ENCODE measurements at regions not wholly inside any gene's neighbourhood (a gene's known extent, or its start where the extent isn't known, plus 50 kb on each side); places are given as distances from the start of the nearest gene placed in this dataset.

GRCh38 chr16:85209526-85210121 is 97.4 kb upstream of the CIBAR2 start:
- Histone ChIP-seq H3K36me3 (ENCODE audit: control insufficient read depth, insufficient read depth, low read length) (no peaks in the 10 kb centered on the region), H3K4me3 (ENCODE audit: low read depth, low read length) (no peak overlapping the region), H3K27me3 (ENCODE audit: control insufficient read depth, insufficient read depth, low read length) (no peaks in the 10 kb centered on the region)
- CTCF ChIA-PET = interaction anchor here (0.7 to 1.4 kb wide), 2 partner anchors 35 to 37 kb away, joined by 3 to 6 read pairs; no protein-coding TSS in a partner anchor
- POLR2A ChIA-PET = no interaction called here
- DNase-seq (ENCODE audit: low read depth) = no peak
- TF ChIP-seq CTCF (IDR thresholded peaks at IDR 0.05; ENCODE audit: insufficient read depth, low read depth, low read length) = no peak

DNA sequence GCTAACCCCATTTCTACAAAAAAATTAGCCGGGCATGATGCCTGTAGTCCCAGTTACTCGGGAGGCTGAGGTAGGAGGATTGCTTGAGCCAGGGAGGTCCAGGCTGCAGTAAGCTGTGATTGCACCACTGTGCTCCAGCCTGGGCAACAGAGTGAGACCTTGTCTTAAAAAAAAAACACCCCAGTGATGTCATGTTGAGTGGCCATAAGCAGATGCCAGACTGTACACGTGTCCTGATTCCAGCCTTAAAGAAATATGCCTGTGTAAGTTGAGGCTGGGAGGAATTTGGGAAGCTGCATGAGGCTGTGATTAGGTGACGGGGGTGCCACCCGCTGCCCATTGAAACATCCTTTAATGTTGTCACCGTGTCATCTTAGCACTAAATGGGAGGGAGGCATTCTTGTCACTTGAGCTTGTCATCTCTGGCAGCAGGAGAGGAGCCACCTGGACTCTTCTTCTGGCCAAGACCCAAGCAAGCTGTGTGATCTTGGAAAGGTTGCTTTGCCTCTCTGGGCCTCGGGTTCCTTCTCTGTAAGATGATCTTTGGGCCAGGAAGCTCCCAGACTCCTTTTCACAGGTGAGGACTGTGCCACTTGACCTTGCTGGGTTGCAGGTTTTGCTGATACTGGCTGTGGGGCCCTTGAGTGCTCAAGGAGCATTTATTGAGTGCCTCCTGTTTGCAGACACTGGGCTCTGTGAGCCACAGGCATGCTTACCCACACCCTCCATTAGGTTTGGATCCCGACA is 98.3 kb upstream of the CIBAR2 start:
- CTCF ChIA-PET = interaction anchor here (0.7 to 1.4 kb wide), 3 partner anchors 11 to 38 kb away, joined by 3 to 6 read pairs (median 4); no protein-coding TSS in a partner anchor
- POLR2A ChIA-PET = no interaction called here

DNA sequence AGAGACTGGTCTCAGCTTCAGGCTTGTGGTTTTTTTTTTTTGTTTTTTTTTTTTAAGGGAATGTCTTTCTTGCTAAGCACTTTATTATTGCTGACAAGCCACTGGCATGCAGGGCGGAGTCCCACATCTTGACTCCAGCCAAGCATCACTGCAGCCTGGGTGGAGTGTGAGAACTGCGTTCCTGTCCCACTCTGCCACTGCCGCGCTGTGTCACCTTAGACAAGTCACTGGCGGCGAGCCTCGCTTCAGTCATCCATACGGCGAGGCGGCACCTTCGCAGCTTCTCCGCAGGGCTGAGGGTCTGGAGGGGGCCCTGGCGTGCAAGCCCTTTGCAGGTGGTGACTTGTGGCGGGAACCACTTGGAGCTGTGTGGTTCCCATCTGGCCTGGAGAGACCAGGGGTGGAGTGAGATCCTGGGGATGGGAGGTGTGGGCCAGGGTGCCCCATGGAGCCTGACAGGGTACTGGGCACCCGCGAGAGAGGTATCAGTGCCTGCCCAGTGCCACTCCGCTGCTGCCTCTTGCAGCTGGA is 99.1 kb upstream of the CIBAR2 start:
- DNase-seq (ENCODE audit: low read depth) = no peak
- Histone ChIP-seq H3K27me3 (ENCODE audit: control insufficient read depth, insufficient read depth, low read length) (no peaks in the 10 kb centered on the region), H3K36me3 (ENCODE audit: control insufficient read depth, insufficient read depth, low read length) (no peaks in the 10 kb centered on the region), H3K4me3 (ENCODE audit: low read depth, low read length) (no peak overlapping the region)
- TF ChIP-seq CTCF (IDR thresholded peaks at IDR 0.05; ENCODE audit: insufficient read depth, low read depth, low read length) = no peak
- ChIA-PET POLR2A (interaction anchor here (0.6 kb wide), 1 partner anchor 863 kb away, joined by 3 read pairs; no protein-coding TSS in a partner anchor), CTCF (interaction anchor here (0.8 to 1.3 kb wide), 2 partner anchors 24 to 39 kb away, joined by 3 to 4 read pairs; no protein-coding TSS in a partner anchor)

More for the DNA sequence above, 98.3 kb upstream of the CIBAR2 start:
- TF ChIP-seq CTCF (IDR thresholded peaks at IDR 0.05; ENCODE audit: insufficient read depth, low read depth, low read length) = no peak
- Histone ChIP-seq H3K36me3 (ENCODE audit: control insufficient read depth, insufficient read depth, low read length) (no peaks in the 10 kb centered on the region), H3K4me3 (ENCODE audit: low read depth, low read length) (no peak overlapping the region), H3K27me3 (ENCODE audit: control insufficient read depth, insufficient read depth, low read length) (no peaks in the 10 kb centered on the region)
- no peak for DNase-seq (ENCODE audit: low read depth)

- Histone ChIP-seq H3K36me3 (ENCODE audit: control insufficient read depth, insufficient read depth, low read length) (no peaks in the 10 kb centered on the region), H3K27me3 (ENCODE audit: control insufficient read depth, insufficient read depth, low read length) (no peaks in the 10 kb centered on the region), H3K4me3 (ENCODE audit: low read depth, low read length) (no peak overlapping the region)
- TF ChIP-seq CTCF (IDR thresholded peaks at IDR 0.05; ENCODE audit: insufficient read depth, low read depth, low read length) = no peak
- POLR2A ChIA-PET = no interaction called here
- no peak for DNase-seq (ENCODE audit: low read depth)
- CTCF ChIA-PET = no interaction called here
Observed at GRCh38 chr16:85213926-85214675, 101.8 kb upstream of the CIBAR2 start.

All from BJ (cell line).